Fibroblast of lung (primary cell): ENCODE measurements at regions not wholly inside any gene's neighbourhood (a gene's known extent, or its start where the extent isn't known, plus 50 kb on each side); places are given as distances from the start of the nearest gene placed in this dataset.

Experiments used
- CTCF ChIP-seq, 2 donors: IDR thresholded peaks in 1 of 2; conservative IDR thresholded peaks in 1 of 2; 1 replicate in 1 of 2; 2 replicates in 1 of 2; pipeline ENCODE4 v1.5.1; 2011 to 2012; ENCODE audit warnings: low read length in 2 of 2, control low read depth in 1 of 2, inconsistent platforms in 1 of 2, low read depth in 1 of 2, mild to moderate bottlenecking in 1 of 2
- EZH2 ChIP-seq: IDR thresholded peaks from 2 replicates; pipeline ENCODE4 v1.5.1; 2012; ENCODE audit warnings: low read length, control low read depth, mild to moderate bottlenecking; ENCODE audit errors: missing control alignments

GRCh38 chr22:27203276-27203660, 545.9 kb downstream of the MIAT start:
- no peak for TF ChIP-seq CTCF (conservative IDR thresholded peaks at IDR 0.05 in 1 of 2, IDR thresholded peaks at IDR 0.05 in 1 of 2; ENCODE audit: low read depth in 1 of 2, low read length in 2 of 2)
- no peak for TF ChIP-seq EZH2
